HCEC 1CT (cell line): ENCODE measurements at regions not wholly inside any gene's neighbourhood (a gene's known extent, or its start where the extent isn't known, plus 50 kb on each side); places are given as distances from the start of the nearest gene placed in this dataset.

Experiments
- DNase-seq: peaks from one replicate; pipeline ENCODE4 v3.0.0-alpha.2; 2017

GRCh38 chr12:34292736-34293625 lies 270.7 kb downstream of the ALG10 start:
- no peak for DNase-seq

DNA sequence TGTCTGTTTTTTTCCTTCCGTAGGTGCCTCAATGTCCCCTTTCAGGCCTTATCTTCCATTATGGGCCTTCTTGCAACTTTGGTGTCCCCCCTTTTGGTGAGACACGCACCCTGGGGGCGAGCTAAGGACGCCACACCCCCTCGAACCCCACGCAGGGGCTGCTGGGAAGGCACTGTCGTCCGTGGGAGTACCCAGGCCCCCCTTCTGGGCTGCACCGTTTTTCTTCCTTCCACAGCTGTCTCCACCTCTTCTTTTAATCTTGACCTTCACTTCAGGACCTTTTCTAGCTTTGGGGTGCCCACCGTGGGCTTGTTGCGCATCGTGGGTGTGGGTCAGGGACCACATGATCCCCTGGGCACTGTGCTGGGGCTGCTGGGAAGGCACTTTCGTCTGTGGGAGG lies 271.8 kb downstream of the ALG10 start:
- no peak for DNase-seq

DNA sequence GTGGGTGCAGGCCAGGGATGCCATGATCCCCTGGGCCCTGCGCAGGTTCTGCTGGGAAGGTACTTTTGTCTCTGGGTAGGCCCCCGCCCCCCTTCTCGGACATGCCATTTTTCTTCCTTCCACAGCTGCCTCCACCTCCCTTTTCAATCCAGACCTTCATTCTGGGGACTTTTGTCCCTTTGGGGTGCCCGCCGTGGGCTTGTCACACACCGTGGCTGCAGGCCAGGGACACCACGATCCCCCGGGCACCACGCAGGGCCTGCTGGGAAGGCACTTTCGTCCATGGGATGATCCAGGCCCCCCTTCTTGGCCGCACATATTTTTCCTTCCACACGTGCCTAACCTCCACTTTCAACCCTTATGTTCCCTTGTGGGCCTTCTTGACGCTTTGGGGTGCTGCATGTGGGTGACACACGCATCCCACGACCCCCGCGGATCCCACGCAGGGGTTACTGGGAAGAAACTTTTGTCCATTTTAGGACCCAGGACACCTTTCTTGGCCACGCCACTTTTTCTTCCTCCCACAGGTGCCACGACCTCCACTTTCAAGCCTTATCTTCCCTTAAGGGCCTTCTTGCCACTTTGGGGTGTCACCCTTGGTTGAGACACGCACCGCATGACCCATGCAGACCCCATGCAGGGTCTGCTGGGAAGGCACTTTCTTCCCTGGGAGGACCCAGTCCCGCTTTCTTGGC lies 272.5 kb downstream of the ALG10 start:
- DNase-seq: no peak

DNA sequence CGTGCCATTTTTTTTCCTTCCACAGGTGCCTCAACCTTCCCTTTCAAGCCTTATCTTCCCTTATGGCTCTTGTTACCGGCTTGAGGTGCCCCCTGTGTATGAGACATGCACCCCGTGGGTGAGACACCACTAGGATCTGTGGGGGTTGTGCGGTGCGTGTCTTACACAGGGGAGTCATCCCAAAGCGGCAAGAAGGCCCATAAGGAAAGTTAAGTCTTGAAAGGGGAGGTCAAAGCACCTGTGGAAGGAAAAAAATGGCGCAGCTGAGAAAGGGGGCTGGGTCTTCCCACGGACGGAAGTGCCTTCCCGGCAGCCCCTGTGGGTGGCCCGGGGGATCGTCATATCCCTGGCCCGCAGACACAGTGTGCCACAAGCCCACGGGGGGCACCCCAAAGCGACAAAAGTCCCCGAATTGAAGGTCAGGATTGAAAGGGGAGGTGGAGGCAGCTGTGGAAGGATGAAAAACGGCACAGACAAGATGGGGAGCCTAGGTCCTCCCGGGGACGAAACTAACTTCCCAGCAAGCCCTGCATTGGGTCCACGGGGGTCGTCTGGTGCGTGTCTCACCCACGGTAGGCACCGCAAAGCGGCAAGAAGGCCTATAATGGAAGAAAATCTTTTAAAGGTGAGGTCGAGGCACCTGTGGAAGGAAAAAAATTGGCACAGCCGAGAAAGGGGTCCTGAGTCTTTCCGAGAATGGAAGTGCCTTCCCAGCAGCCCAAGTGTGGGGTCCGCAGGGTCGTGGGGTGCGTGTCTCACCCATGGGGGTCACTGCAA lies 273.3 kb downstream of the ALG10 start:
- no peak for DNase-seq

GRCh38 chr12:34296143-34297041 lies 274.1 kb downstream of the ALG10 start:
- DNase-seq: no peak

- DNase-seq: no peak
These were observed 275.0 kb downstream of the ALG10 start for GRCh38 chr12:34297126-34297789.

DNA sequence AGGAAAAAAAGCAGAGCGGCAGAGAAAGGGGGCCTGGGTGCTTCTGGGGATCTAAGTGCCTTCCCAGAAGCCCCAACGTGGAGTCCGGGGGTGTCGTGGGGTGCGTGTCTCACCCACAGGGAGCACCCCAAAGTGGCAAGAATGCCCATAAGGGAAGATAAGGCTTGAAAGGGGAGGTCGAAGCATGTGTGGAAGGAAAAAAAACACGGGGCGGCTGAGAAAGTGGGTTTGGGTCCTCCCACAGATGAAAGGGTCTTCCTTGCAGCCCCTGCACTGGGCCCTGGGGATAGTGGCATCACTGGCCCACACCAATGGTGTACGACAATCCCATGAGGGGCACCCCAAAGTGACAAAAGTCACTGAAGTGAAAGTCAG lies 275.5 kb downstream of the ALG10 start:
- DNase-seq: no peak

- DNase-seq: no peak
These were observed 276.1 kb downstream of the ALG10 start for GRCh38 chr12:34298176-34298970.

DNA sequence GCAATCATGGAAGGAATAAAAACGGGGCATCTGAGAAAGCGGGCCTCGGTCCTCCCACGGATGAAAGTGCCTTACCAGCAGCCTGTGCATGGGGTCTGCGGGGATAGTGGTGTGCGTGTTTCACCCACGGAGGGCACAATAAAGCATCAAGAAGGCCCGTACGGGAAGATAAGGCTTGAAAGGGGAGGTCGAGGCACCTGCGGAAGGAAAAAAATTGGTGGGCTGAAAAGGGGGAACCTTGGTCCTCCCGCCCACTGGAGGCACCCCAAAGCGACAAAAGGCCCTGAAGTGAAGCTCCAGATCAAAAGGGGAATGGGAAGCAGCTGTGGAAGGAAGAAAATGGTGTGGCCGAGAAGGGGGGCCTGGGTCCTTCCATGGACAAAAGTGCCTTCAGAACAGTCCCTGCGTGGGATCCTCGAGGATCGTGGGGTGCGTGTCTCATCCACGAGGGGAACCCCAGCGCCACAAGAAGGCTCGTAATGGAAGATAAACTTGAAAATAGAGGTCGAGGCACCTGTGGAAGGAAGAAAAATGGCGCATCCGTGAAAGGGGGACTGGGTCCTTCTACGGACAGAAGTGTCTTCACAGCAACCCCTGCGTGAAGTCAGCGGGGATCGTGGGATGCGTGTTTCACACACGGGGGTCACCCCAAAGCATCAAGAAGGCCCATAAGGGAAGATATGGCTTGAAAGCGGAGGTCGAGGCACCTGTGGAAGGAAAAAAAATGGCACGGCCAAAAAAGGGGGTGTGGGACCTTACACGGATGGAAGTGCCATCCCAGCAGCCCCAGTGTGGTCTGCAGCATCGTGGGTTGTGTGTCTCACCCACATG lies 276.9 kb downstream of the ALG10 start:
- DNase-seq: no peak

GRCh38 chr12:34299802-34300193 lies 277.5 kb downstream of the ALG10 start:
- DNase-seq: no peak

GRCh38 chr12:34300376-34301250 lies 278.3 kb downstream of the ALG10 start:
- no peak for DNase-seq

GRCh38 chr12:34301251-34302130 lies 279.2 kb downstream of the ALG10 start:
- no peak for DNase-seq

DNA sequence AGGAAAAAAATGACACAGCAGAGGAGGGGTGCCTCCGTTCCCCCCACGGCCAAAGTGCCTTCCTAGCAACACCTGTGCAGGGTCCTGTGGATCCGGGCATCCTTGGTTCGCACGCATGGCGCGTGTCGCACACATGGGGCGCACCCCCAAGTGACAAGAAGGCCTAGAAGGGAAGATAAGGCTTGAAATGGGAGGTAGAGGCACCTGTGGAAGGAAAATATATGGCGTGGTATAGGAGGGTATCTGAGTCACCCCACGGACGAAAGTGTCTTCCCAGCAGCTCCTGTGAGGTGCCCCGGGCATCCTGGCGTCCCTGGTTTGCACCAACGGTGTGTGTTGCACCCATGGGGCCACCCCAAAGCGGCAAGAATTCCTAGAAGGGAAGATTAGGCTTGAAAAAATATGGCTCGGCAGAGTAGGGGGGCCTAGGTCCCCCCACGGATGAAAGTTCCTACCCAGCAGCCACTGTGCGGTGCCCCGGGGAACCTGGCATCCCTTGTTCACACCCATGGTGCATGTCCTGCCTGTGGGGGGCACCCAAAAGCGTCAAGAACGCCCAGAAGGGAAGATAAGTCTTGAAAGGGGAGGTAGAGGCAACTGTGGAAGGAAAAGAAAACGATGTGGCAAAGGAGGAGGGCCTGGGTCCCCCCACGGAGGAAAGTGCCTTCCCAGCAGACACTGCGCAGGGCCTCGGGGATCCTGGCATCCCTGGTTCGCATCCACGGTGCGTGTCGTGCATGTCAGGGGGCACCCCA lies 280.0 kb downstream of the ALG10 start:
- no peak for DNase-seq

DNA sequence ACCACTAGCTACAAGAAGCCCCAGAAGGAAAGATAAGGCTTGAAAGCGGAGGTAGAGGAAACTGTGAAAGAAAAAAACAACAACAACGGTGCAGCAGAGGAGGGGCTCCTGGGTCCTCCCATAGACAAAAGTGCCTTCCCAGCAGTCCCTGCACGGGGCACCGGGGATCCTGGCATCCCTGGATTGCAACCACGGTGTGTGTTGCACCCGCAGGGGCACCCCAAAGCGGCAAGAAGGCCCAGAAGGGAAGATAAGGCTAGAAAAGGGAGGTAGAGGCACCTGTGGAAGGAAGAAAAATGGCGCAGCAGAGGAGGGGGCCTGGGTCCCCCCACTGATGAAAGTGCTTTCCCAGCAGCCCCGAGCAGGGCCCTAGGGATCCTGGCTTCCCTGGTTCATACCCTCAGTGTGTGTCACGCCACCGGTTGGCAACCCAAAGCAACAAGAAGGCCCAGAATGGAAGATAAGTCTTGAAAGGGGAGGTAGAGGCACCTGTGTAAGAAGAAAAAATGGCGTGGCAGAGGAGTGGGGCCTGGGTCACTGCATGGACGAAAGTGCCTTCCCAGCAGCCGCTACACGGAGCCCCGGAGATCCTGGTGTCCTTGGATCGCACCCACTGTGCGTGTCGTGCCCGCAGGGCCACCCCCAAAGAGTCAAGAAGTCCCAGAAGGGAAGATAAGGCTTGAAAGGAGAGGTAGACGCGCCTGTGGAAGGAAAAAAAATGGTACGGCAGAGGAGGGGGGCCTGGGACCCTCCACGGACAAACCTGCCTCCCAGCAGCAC lies 281.0 kb downstream of the ALG10 start:
- no peak for DNase-seq

- no peak for DNase-seq
These were observed 281.7 kb downstream of the ALG10 start for GRCh38 chr12:34304001-34304400.

DNA sequence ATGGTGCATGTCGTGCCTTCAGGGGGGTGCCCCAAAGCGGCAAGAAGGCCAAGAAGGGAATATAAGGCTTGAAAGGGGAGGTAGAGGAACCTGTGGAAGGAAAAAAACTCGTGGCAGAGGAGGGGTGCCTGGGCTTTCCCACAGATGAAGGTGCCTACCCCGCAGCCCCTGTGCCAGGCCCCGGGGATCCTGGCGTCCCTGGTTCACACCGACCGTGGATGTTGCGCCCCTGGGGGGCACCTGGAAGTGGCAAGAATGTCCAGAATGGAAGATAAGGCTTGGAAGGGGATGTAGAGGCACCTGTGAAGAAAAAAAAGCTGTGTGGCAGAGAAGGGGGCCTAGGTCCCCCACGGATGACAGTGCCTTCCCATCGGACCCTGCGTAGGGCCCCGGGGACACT lies 282.2 kb downstream of the ALG10 start:
- DNase-seq: no peak
